PC-9 (cell line): ENCODE measurements at regions not wholly inside any gene's neighbourhood (a gene's known extent, or its start where the extent isn't known, plus 50 kb on each side); places are given as distances from the start of the nearest gene placed in this dataset.

Experiments
- BruUV-seq: library from RNA; stranded (reverse); fragments of 400-500 nt; replicated peaks from 2 replicates; lab custom pipeline; 2021; lab: Mats Ljungman, UMichigan
- CTCF ChIA-PET: fragments of 300-600 bp; sonication (Branson Sonifier 250); formaldehyde crosslinking; loops from one replicate; lab custom pipeline; 2022; ENCODE audit warnings: antibody characterized with exemption; lab: Charles Lee
- POLR2A ChIA-PET: fragments of 300-600 bp; sonication (Branson Sonifier 250); formaldehyde crosslinking; loops from one replicate; lab custom pipeline; 2022; ENCODE audit warnings: antibody characterized with exemption; ENCODE audit not compliant: unreplicated experiment; lab: Charles Lee
- DNase-seq, 2 experiments: peaks; one replicate each; pipeline versions ENCODE4 v3.0.0 to v3.0.0-alpha.2; 2015 to 2022; ENCODE audit warnings: mixed read lengths in 1 of 2
- H2AFZ ChIP-seq: fragments of 200-600 bp; sonication (generic); 2 replicates; pipeline ENCODE4 v1.8.1; 2017; ENCODE audit warnings: antibody characterized with exemption
- H3F3A ChIP-seq: fragments of 200-600 bp; sonication (generic); 2 replicates; pipeline ENCODE4 v1.8.1; 2017; ENCODE audit warnings: antibody characterized with exemption, mild to moderate bottlenecking, low read depth; ENCODE audit not compliant: insufficient read depth
- H3K27ac ChIP-seq: fragments of 200-600 bp; sonication (generic); 2 replicates; pipeline ENCODE4 v1.6.1; 2016; ENCODE audit warnings: mixed run types
- H3K27me3 ChIP-seq: fragments of 200-600 bp; sonication (generic); 2 replicates; pipeline ENCODE4 v1.6.1; 2016; ENCODE audit warnings: low read depth, mixed run types; ENCODE audit not compliant: insufficient read depth
- H3K36me3 ChIP-seq: fragments of 200-600 bp; sonication (generic); 2 replicates; pipeline ENCODE4 v1.6.1; 2016; ENCODE audit warnings: low read depth, mixed run types
- H3K4me1 ChIP-seq: fragments of 200-600 bp; sonication (generic); replicated peaks from 2 replicates; pipeline ENCODE4 v1.6.1; 2016; ENCODE audit warnings: mixed run types; ENCODE audit not compliant: insufficient read depth
- H3K4me2 ChIP-seq: fragments of 200-600 bp; sonication (generic); 2 replicates; pipeline ENCODE4 v1.6.1; 2017; ENCODE audit warnings: mixed run types
- H3K4me3 ChIP-seq: fragments of 200-600 bp; sonication (generic); 2 replicates; pipeline ENCODE4 v1.6.1; 2016; ENCODE audit warnings: mixed run types
- H3K79me2 ChIP-seq: fragments of 200-600 bp; sonication (generic); 2 replicates; pipeline ENCODE4 v1.6.1; 2017; ENCODE audit warnings: low read depth, mixed run types
- H3K9me2 ChIP-seq: fragments of 200-600 bp; sonication (generic); 2 replicates; pipeline ENCODE4 v1.8.1; 2017; ENCODE audit warnings: mild to moderate bottlenecking; ENCODE audit not compliant: insufficient read depth
- H3K9me3 ChIP-seq: fragments of 200-600 bp; sonication (generic); 2 replicates; pipeline ENCODE4 v1.8.1; 2016; ENCODE audit warnings: low read depth; ENCODE audit not compliant: insufficient read depth
- H4K20me1 ChIP-seq: fragments of 200-600 bp; sonication (generic); 2 replicates; pipeline ENCODE4 v1.8.1; 2017; ENCODE audit not compliant: insufficient read depth
- EZH2 ChIP-seq: fragments of 200-600 bp; sonication (generic); IDR thresholded peaks from 2 replicates; pipeline ENCODE4 v1.8.0; 2017; ENCODE audit warnings: antibody characterized with exemption, low read depth
- intact Hi-C: fragments of 100-400 bp; cut with micrococcal nuclease; formaldehyde crosslinking; loops from one replicate; pipeline ENCODE4 v1.10.0; 2022; ENCODE audit not compliant: unreplicated experiment
- TF ChIP-seq, protein P1 (sequence below): fragments of 200-600 bp; sonication (generic); conservative IDR thresholded peaks from 2 replicates; pipeline ENCODE4 v1.6.1; 2017; ENCODE audit warnings: mixed run types, antibody characterized with exemption, mild to moderate bottlenecking, moderate library complexity

DNA sequence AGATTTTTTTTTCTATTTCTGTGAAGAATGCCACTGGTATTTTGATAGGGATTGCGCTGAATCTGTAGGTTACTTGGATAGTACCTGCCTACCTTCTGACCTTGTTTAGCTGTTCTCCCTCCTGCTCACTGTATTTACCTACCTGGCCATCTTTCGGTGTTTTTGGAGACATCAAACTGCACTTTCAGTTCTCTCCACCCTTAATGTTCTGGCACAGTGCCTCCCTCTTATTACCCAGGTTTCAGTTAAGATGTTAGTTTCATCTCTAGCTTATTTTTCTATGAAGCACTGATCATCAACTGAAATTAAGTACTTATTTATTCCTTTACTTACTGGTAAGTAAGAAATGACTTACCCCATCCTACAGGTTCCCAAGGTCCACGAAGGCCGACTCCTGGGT lies 74.4 kb upstream of the KLHL25 start:
- Histone ChIP-seq H3K9me2 (no peaks in the 10 kb centered on the region), H3F3A (no peaks in the 10 kb centered on the region), H3K27ac (no peak overlapping the region), H3K9me3 (no peaks in the 10 kb centered on the region), H3K79me2 (no peaks in the 10 kb centered on the region), H3K4me1 (no peaks in the 10 kb centered on the region), H3K4me3 (no peak overlapping the region), H3K27me3 (peaks cover 88% of the 10 kb centered on the region), H2AFZ (no peak overlapping the region), H3K4me2 (no peak overlapping the region), H3K36me3 (no peaks in the 10 kb centered on the region), H4K20me1 (no peaks in the 10 kb centered on the region)
- no peak for TF ChIP-seq EZH2
- TF ChIP-seq, protein P1, sequence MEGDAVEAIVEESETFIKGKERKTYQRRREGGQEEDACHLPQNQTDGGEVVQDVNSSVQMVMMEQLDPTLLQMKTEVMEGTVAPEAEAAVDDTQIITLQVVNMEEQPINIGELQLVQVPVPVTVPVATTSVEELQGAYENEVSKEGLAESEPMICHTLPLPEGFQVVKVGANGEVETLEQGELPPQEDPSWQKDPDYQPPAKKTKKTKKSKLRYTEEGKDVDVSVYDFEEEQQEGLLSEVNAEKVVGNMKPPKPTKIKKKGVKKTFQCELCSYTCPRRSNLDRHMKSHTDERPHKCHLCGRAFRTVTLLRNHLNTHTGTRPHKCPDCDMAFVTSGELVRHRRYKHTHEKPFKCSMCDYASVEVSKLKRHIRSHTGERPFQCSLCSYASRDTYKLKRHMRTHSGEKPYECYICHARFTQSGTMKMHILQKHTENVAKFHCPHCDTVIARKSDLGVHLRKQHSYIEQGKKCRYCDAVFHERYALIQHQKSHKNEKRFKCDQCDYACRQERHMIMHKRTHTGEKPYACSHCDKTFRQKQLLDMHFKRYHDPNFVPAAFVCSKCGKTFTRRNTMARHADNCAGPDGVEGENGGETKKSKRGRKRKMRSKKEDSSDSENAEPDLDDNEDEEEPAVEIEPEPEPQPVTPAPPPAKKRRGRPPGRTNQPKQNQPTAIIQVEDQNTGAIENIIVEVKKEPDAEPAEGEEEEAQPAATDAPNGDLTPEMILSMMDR: no peak
- CTCF ChIA-PET: no interaction called here
- intact Hi-C loops: loop anchor here (10.0 kb wide), 1 partner anchor 366 kb away; no protein-coding TSS in a partner anchor
- POLR2A ChIA-PET: interaction anchor here (0.6 kb wide), 1 partner anchor 251 kb away, joined by 3 read pairs; no protein-coding TSS in a partner anchor
- DNase-seq: no peak
- BruUV-seq: no TSS peak

DNA sequence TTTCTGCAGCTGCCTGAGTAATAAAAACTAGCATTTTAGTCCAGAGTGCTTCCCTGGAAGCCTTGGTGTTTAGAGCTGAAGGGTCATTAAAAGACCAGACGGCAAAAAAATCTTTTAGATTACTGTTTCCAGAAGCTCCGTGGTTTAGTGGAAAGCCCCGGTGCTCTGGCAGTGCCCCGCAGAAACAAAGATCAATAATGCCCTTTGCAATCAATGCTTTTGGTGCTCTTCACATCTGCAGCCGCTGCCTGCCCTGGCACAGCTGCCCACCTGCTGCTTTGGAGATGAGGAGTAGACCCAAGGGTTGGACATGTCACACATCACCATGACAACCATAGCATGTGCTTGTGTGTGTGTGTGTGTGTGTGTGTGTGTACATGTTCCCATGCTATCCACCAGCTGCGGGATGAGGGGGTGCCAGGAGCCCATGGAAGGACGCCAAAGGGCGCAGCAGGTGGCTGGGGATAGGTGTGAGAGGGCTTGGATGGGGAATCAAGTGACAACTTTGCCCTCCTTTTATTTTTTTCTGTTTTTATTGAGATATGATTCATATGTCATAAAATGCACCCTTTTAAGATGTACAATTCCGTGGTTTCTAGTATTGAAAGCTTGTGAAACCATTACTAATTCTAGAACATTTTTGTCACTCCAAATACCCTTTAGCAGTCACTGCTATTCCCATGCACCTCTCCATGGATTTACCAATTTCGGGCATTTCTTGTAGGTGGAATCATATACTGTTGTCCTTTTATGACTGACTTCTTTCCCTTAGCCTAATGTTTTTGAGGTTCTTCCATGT lies 75.7 kb upstream of the KLHL25 start:
- peaks cover 92% of the 10 kb centered on the region for H3K27me3 ChIP-seq
- CTCF ChIA-PET: no interaction called here
- no TSS peak for BruUV-seq

DNA sequence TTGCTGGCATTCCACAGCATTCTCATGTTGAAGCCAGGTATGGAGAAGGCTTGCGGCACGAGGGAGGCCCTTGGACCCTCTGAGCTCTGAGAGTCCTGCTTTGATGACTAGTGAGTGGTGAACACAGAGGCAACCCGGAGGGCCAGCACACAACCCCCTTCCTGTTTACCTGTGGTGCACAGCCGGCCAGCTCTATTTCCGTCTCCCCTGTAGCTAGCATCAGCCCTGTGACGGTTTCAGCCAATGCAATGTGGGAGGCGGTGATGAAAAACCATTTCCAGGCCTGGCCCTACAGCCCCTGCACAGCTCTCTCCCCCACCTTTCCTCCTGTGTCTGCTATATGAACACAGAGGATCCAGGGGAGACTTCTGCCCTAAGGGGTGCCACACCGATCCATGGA lies 76.8 kb upstream of the KLHL25 start:
- peaks cover 92% of the 10 kb centered on the region for H3K27me3 ChIP-seq
- H3K4me3 ChIP-seq: no peak overlapping the region
- TF ChIP-seq, protein P1: no peak
- TF ChIP-seq EZH2: no peak
- no peaks in the 10 kb centered on the region for H3F3A ChIP-seq
- no peak overlapping the region for H3K27ac ChIP-seq
- BruUV-seq: no TSS peak
- ChIA-PET POLR2A (no interaction called here), CTCF (no interaction called here)
- no peaks in the 10 kb centered on the region for H4K20me1 ChIP-seq
- H3K9me3 ChIP-seq: no peaks in the 10 kb centered on the region
- intact Hi-C loops: no loop called here
- H3K4me1 ChIP-seq: no peaks in the 10 kb centered on the region
- H3K4me2 ChIP-seq: no peak overlapping the region
- H2AFZ ChIP-seq: no peak overlapping the region
- no peaks in the 10 kb centered on the region for H3K36me3 ChIP-seq
- no peak for DNase-seq
- H3K79me2 ChIP-seq: no peaks in the 10 kb centered on the region
- H3K9me2 ChIP-seq: no peaks in the 10 kb centered on the region

More for the DNA sequence above, 75.7 kb upstream of the KLHL25 start:
- POLR2A ChIA-PET: interaction anchor here (0.6 kb wide), 1 partner anchor 38 kb away, joined by 5 read pairs; no protein-coding TSS in a partner anchor
- Histone ChIP-seq H3K9me2 (no peaks in the 10 kb centered on the region), H2AFZ (no peak overlapping the region), H3K9me3 (no peaks in the 10 kb centered on the region), H4K20me1 (no peaks in the 10 kb centered on the region), H3K36me3 (no peaks in the 10 kb centered on the region), H3K4me2 (no peak overlapping the region), H3F3A (no peaks in the 10 kb centered on the region), H3K27ac (no peak overlapping the region), H3K4me3 (no peak overlapping the region), H3K4me1 (no peaks in the 10 kb centered on the region), H3K79me2 (no peaks in the 10 kb centered on the region)
- intact Hi-C loops: no loop called here
- DNase-seq: no peak
- TF ChIP-seq, protein P1: no peak
- no peak for TF ChIP-seq EZH2
